ENCODE measurements at regions not wholly inside any gene's neighbourhood (a gene's known extent, or its start where the extent isn't known, plus 50 kb on each side); places are given as distances from the start of the nearest gene placed in this dataset.

- no peak overlapping the region for H3K9ac ChIP-seq (ENCODE audit: insufficient read depth in 1 of 2, low read length in 2 of 2)
- ATAC-seq (ENCODE audit: insufficient read depth, low FRiP score) (no peak), DNase-seq (no peak)
- H3K9me3 ChIP-seq (ENCODE audit: control insufficient read depth in 4 of 4, insufficient read depth in 3 of 4, low read length in 3 of 4): no peaks in the 10 kb centered on the region
- no peak overlapping the region for H3K27ac ChIP-seq (ENCODE audit: low read depth in 1 of 2, low read length in 1 of 2)
- no peak overlapping the region for H3K4me3 ChIP-seq
- H3K4me1 ChIP-seq (ENCODE audit: control insufficient read depth in 5 of 5, insufficient read depth in 5 of 5, low read length in 5 of 5): no peaks in the 10 kb centered on the region
- no peaks in the 10 kb centered on the region for H3K36me3 ChIP-seq (ENCODE audit: control insufficient read depth in 4 of 4, insufficient read depth in 4 of 4, low read length in 4 of 4)
- TF ChIP-seq CTCF (IDR thresholded peaks at IDR 0.05; ENCODE audit: control extremely low read depth, extremely low read depth): no peak
- H3K27me3 ChIP-seq (ENCODE audit: control insufficient read depth in 3 of 3, insufficient read depth in 3 of 3, low read length in 2 of 3): no peaks in the 10 kb centered on the region
These were observed 425.8 kb upstream of the FOXG1 start for GRCh38 chr14:28340816-28341215.

GRCh38 chr14:28344381-28344780, 422.2 kb upstream of the FOXG1 start:
- H3K36me3 ChIP-seq (ENCODE audit: control insufficient read depth in 4 of 4, insufficient read depth in 4 of 4, low read length in 4 of 4): no peaks in the 10 kb centered on the region
- H3K4me1 ChIP-seq (ENCODE audit: control insufficient read depth in 5 of 5, insufficient read depth in 5 of 5, low read length in 5 of 5): no peaks in the 10 kb centered on the region
- TF ChIP-seq CTCF (IDR thresholded peaks at IDR 0.05; ENCODE audit: control extremely low read depth, extremely low read depth): no peak
- H3K9ac ChIP-seq (ENCODE audit: insufficient read depth in 1 of 2, low read length in 2 of 2): no peak overlapping the region
- DNase-seq: no peak
- H3K27ac ChIP-seq (ENCODE audit: low read depth in 1 of 2, low read length in 1 of 2): no peak overlapping the region
- no peak for ATAC-seq (ENCODE audit: insufficient read depth, low FRiP score)
- no peaks in the 10 kb centered on the region for H3K9me3 ChIP-seq (ENCODE audit: control insufficient read depth in 4 of 4, insufficient read depth in 3 of 4, low read length in 3 of 4)
- H3K27me3 ChIP-seq (ENCODE audit: control insufficient read depth in 3 of 3, insufficient read depth in 3 of 3, low read length in 2 of 3): no peaks in the 10 kb centered on the region
- no peak overlapping the region for H3K4me3 ChIP-seq

GRCh38 chr14:28348797-28349196, 417.8 kb upstream of the FOXG1 start:
- Histone ChIP-seq H3K4me3 (no peak overlapping the region), H3K27ac (ENCODE audit: low read depth in 1 of 2, low read length in 1 of 2) (no peak overlapping the region), H3K27me3 (ENCODE audit: control insufficient read depth in 3 of 3, insufficient read depth in 3 of 3, low read length in 2 of 3) (no peaks in the 10 kb centered on the region), H3K9me3 (ENCODE audit: control insufficient read depth in 4 of 4, insufficient read depth in 3 of 4, low read length in 3 of 4) (no peaks in the 10 kb centered on the region), H3K9ac (ENCODE audit: insufficient read depth in 1 of 2, low read length in 2 of 2) (no peak overlapping the region), H3K36me3 (ENCODE audit: control insufficient read depth in 4 of 4, insufficient read depth in 4 of 4, low read length in 4 of 4) (no peaks in the 10 kb centered on the region), H3K4me1 (ENCODE audit: control insufficient read depth in 5 of 5, insufficient read depth in 5 of 5, low read length in 5 of 5) (no peaks in the 10 kb centered on the region)
- no peak for ATAC-seq (ENCODE audit: insufficient read depth, low FRiP score)
- no peak for DNase-seq
- 91 to 98% methylated on average over 5 of the region's 5 CpGs for WGBS, 2 donors
- no peak for TF ChIP-seq CTCF (IDR thresholded peaks at IDR 0.05; ENCODE audit: control extremely low read depth, extremely low read depth)

- no peaks in the 10 kb centered on the region for H3K27me3 ChIP-seq (ENCODE audit: control insufficient read depth in 3 of 3, insufficient read depth in 3 of 3, low read length in 2 of 3)
- no peak overlapping the region for H3K4me3 ChIP-seq
- TF ChIP-seq CTCF (IDR thresholded peaks at IDR 0.05; ENCODE audit: control extremely low read depth, extremely low read depth): no peak
- H3K9me3 ChIP-seq (ENCODE audit: control insufficient read depth in 4 of 4, insufficient read depth in 3 of 4, low read length in 3 of 4): peaks cover 0 to 10% (median 2%) of the 10 kb centered on the region in 4 donors
- no peak overlapping the region for H3K27ac ChIP-seq (ENCODE audit: low read depth in 1 of 2, low read length in 1 of 2)
- H3K9ac ChIP-seq (ENCODE audit: insufficient read depth in 1 of 2, low read length in 2 of 2): no peak overlapping the region
- DNase-seq (no peak), ATAC-seq (ENCODE audit: insufficient read depth, low FRiP score) (no peak)
- 58% methylated on average over 1 of the region's 1 CpG for WGBS, 2 donors
- H3K36me3 ChIP-seq (ENCODE audit: control insufficient read depth in 4 of 4, insufficient read depth in 4 of 4, low read length in 4 of 4): no peaks in the 10 kb centered on the region
- no peaks in the 10 kb centered on the region for H3K4me1 ChIP-seq (ENCODE audit: control insufficient read depth in 5 of 5, insufficient read depth in 5 of 5, low read length in 5 of 5)
These were observed 409.8 kb upstream of the FOXG1 start for GRCh38 chr14:28356819-28357218.

Measured in lung (tissue), 11 donors.